ENCODE measurements at regions not wholly inside any gene's neighbourhood (a gene's known extent, or its start where the extent isn't known, plus 50 kb on each side); places are given as distances from the start of the nearest gene placed in this dataset.

DNA sequence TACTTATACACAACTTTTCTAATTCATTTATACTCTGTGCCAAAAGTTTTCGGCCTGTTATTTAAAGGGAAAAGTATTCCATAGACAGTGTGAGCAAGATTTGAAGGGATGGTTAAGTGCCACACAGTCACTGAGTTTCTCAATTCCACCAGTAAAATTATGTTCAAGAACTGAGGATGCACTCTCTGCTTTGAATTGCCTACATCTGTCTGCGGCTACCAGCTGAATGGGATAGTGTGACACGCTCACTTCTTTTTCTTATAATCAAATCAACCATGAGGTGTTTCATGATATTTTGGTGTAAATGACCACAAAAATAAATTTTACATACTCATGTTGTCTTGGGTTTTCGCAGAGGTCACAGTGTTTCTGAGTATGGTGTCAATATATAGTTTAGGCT is 218.4 kb upstream of the TMEM161B start:
- H3K4me3 ChIP-seq (replicated peaks in 1 of 3; ENCODE audit: insufficient read depth in 1 of 3, low read depth in 2 of 3, low read length in 3 of 3) = no peak overlapping the region
- intact Hi-C loops (cut with micrococcal nuclease; ENCODE audit: unreplicated experiment) (no loop called here), in situ Hi-C loops (cut with HindIII; ENCODE audit: extremely low pct_ligation_motif_present, low pct_unique_long_range_greater_than_20kb) (no loop called here)
- DNase-seq (ENCODE audit: low spot score) = no peak
- ChIA-PET POLR2A (no interaction called here), CTCF (ENCODE audit: low intra/inter-chr PET ratio, low total read pairs) (no interaction called here)
- H3K79me2 ChIP-seq (ENCODE audit: insufficient read depth, low read length) = no peaks in the 10 kb centered on the region
- H3K27me3 ChIP-seq (ENCODE audit: control insufficient read depth in 1 of 2, insufficient read depth in 2 of 2, low read length in 2 of 2) = no peaks in the 10 kb centered on the region
- no peaks in the 10 kb centered on the region for H4K20me1 ChIP-seq (ENCODE audit: insufficient read depth, low read length)
- BruUV-seq (replicated peaks) = no TSS peak
- H3K4me1 ChIP-seq (ENCODE audit: insufficient read depth, low read length) = no peaks in the 10 kb centered on the region
- no peaks in the 10 kb centered on the region for H3K9me3 ChIP-seq (ENCODE audit: low read length)
- H2AFZ ChIP-seq (ENCODE audit: low read length) = no peak overlapping the region
- no peak for ATAC-seq
- no peak overlapping the region for H3K9ac ChIP-seq (ENCODE audit: insufficient read depth, low read depth, low read length)
- WGBS (ENCODE audit: low lambda C conversion rate) = 21% methylated on average over 4 of the region's 4 CpGs
- no peaks in the 10 kb centered on the region for H3K36me3 ChIP-seq (replicated peaks in 1 of 2; ENCODE audit: control insufficient read depth in 1 of 2, insufficient read depth in 2 of 2, low read length in 2 of 2)
- H3K27ac ChIP-seq (ENCODE audit: extremely low read length, insufficient read depth, low read length) = no peak overlapping the region
- no peak overlapping the region for H3K4me2 ChIP-seq (ENCODE audit: low read depth, low read length)
- no peak for FAIRE-seq
- TF ChIP-seq, protein P1, sequence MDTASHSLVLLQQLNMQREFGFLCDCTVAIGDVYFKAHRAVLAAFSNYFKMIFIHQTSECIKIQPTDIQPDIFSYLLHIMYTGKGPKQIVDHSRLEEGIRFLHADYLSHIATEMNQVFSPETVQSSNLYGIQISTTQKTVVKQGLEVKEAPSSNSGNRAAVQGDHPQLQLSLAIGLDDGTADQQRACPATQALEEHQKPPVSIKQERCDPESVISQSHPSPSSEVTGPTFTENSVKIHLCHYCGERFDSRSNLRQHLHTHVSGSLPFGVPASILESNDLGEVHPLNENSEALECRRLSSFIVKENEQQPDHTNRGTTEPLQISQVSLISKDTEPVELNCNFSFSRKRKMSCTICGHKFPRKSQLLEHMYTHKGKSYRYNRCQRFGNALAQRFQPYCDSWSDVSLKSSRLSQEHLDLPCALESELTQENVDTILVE (CRISPR knock-in tag; IDR thresholded peaks at IDR 0.05) = no peak
- no peak for TF ChIP-seq NR2F6 (IDR thresholded peaks at IDR 0.05)
- TF ChIP-seq NR2F6 (CRISPR knock-in tag; IDR thresholded peaks at IDR 0.05) = no peak
- TF ChIP-seq, protein P2, sequence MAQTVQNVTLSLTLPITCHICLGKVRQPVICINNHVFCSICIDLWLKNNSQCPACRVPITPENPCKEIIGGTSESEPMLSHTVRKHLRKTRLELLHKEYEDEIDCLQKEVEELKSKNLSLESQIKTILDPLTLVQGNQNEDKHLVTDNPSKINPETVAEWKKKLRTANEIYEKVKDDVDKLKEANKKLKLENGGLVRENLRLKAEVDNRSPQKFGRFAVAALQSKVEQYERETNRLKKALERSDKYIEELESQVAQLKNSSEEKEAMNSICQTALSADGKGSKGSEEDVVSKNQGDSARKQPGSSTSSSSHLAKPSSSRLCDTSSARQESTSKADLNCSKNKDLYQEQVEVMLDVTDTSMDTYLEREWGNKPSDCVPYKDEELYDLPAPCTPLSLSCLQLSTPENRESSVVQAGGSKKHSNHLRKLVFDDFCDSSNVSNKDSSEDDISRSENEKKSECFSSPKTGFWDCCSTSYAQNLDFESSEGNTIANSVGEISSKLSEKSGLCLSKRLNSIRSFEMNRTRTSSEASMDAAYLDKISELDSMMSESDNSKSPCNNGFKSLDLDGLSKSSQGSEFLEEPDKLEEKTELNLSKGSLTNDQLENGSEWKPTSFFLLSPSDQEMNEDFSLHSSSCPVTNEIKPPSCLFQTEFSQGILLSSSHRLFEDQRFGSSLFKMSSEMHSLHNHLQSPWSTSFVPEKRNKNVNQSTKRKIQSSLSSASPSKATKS (CRISPR knock-in tag; IDR thresholded peaks at IDR 0.05) = no peak
- TF ChIP-seq RFX3 (CRISPR knock-in tag; IDR thresholded peaks at IDR 0.05) = no peak
- TF ChIP-seq SP5 (CRISPR knock-in tag; IDR thresholded peaks at IDR 0.05; ENCODE audit: borderline replicate concordance, low read depth) = no peak
- no peak for TF ChIP-seq BRD4 (CRISPR knock-in tag; IDR thresholded peaks at IDR 0.05)
- TF ChIP-seq, protein P3, sequence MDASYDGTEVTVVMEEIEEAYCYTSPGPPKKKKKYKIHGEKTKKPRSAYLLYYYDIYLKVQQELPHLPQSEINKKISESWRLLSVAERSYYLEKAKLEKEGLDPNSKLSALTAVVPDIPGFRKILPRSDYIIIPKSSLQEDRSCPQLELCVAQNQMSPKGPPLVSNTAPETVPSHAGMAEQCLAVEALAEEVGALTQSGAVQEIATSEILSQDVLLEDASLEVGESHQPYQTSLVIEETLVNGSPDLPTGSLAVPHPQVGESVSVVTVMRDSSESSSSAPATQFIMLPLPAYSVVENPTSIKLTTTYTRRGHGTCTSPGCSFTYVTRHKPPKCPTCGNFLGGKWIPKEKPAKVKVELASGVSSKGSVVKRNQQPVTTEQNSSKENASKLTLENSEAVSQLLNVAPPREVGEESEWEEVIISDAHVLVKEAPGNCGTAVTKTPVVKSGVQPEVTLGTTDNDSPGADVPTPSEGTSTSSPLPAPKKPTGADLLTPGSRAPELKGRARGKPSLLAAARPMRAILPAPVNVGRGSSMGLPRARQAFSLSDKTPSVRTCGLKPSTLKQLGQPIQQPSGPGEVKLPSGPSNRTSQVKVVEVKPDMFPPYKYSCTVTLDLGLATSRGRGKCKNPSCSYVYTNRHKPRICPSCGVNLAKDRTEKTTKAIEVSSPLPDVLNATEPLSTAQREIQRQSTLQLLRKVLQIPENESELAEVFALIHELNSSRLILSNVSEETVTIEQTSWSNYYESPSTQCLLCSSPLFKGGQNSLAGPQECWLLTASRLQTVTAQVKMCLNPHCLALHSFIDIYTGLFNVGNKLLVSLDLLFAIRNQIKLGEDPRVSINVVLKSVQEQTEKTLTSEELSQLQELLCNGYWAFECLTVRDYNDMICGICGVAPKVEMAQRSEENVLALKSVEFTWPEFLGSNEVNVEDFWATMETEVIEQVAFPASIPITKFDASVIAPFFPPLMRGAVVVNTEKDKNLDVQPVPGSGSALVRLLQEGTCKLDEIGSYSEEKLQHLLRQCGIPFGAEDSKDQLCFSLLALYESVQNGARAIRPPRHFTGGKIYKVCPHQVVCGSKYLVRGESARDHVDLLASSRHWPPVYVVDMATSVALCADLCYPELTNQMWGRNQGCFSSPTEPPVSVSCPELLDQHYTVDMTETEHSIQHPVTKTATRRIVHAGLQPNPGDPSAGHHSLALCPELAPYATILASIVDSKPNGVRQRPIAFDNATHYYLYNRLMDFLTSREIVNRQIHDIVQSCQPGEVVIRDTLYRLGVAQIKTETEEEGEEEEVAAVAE (CRISPR knock-in tag; IDR thresholded peaks at IDR 0.05; ENCODE audit: borderline replicate concordance) = no peak
- TF ChIP-seq, protein P4, sequence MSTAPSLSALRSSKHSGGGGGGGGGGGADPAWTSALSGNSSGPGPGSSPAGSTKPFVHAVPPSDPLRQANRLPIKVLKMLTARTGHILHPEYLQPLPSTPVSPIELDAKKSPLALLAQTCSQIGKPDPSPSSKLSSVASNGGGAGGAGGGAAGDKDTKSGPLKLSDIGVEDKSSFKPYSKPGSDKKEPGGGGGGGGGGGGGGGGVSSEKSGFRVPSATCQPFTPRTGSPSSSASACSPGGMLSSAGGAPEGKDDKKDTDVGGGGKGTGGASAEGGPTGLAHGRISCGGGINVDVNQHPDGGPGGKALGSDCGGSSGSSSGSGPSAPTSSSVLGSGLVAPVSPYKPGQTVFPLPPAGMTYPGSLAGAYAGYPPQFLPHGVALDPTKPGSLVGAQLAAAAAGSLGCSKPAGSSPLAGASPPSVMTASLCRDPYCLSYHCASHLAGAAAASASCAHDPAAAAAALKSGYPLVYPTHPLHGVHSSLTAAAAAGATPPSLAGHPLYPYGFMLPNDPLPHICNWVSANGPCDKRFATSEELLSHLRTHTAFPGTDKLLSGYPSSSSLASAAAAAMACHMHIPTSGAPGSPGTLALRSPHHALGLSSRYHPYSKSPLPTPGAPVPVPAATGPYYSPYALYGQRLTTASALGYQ (CRISPR knock-in tag; IDR thresholded peaks at IDR 0.05) = no peak
- TF ChIP-seq SETDB1 (CRISPR knock-in tag; IDR thresholded peaks at IDR 0.05; ENCODE audit: borderline replicate concordance) = no peak
- no peak for TF ChIP-seq RFX5 (IDR thresholded peaks at IDR 0.05; ENCODE audit: low read depth, low read length)
- TF ChIP-seq, protein P5, sequence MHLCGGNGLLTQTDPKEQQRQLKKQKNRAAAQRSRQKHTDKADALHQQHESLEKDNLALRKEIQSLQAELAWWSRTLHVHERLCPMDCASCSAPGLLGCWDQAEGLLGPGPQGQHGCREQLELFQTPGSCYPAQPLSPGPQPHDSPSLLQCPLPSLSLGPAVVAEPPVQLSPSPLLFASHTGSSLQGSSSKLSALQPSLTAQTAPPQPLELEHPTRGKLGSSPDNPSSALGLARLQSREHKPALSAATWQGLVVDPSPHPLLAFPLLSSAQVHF (CRISPR knock-in tag; IDR thresholded peaks at IDR 0.05) = no peak
- no peak for TF ChIP-seq ZNF17 (CRISPR knock-in tag; IDR thresholded peaks at IDR 0.05)
- TF ChIP-seq ZFP1 (CRISPR knock-in tag; IDR thresholded peaks at IDR 0.05) = no peak
- TF ChIP-seq NFIC (IDR thresholded peaks at IDR 0.05; ENCODE audit: low read length) = no peak
